ENCODE measurements at regions not wholly inside any gene's neighbourhood (a gene's known extent, or its start where the extent isn't known, plus 50 kb on each side); places are given as distances from the start of the nearest gene placed in this dataset.

GRCh38 chr5:2303431-2304100 is 420.8 kb upstream of the IRX4 start:
- H3K9me3 ChIP-seq (ENCODE audit: control insufficient read depth, low read length), result no peaks in the 10 kb centered on the region
- H3K4me3 ChIP-seq (ENCODE audit: low read length), result no peak overlapping the region
- H3K27me3 ChIP-seq (replicated peaks; ENCODE audit: control insufficient read depth, insufficient read depth, low read length), result no peaks in the 10 kb centered on the region
- no peak overlapping the region for H3K9ac ChIP-seq (ENCODE audit: low read length)
- no peak for DNase-seq (ENCODE audit: low read depth)
- no peaks in the 10 kb centered on the region for H3K36me3 ChIP-seq (ENCODE audit: control insufficient read depth, insufficient read depth, low read length, severe bottlenecking)
- no peaks in the 10 kb centered on the region for H3K4me1 ChIP-seq (ENCODE audit: control insufficient read depth, insufficient read depth, low read length)

GRCh38 chr5:2302169-2302568 is 419.4 kb upstream of the IRX4 start:
- no peak overlapping the region for H3K4me3 ChIP-seq (ENCODE audit: low read length)
- H3K9me3 ChIP-seq (ENCODE audit: control insufficient read depth, low read length), result no peaks in the 10 kb centered on the region
- no peak for DNase-seq (ENCODE audit: low read depth)
- no peak overlapping the region for H3K9ac ChIP-seq (ENCODE audit: low read length)
- H3K4me1 ChIP-seq (ENCODE audit: control insufficient read depth, insufficient read depth, low read length), result no peaks in the 10 kb centered on the region
- H3K27me3 ChIP-seq (replicated peaks; ENCODE audit: control insufficient read depth, insufficient read depth, low read length), result no peaks in the 10 kb centered on the region
- H3K36me3 ChIP-seq (ENCODE audit: control insufficient read depth, insufficient read depth, low read length, severe bottlenecking), result no peaks in the 10 kb centered on the region

GRCh38 chr5:2300861-2301574 is 418.3 kb upstream of the IRX4 start:
- no peak overlapping the region for H3K4me3 ChIP-seq (ENCODE audit: low read length)
- no peak overlapping the region for H3K9ac ChIP-seq (ENCODE audit: low read length)
- H3K27me3 ChIP-seq (replicated peaks; ENCODE audit: control insufficient read depth, insufficient read depth, low read length), result no peaks in the 10 kb centered on the region
- no peaks in the 10 kb centered on the region for H3K9me3 ChIP-seq (ENCODE audit: control insufficient read depth, low read length)
- no peaks in the 10 kb centered on the region for H3K36me3 ChIP-seq (ENCODE audit: control insufficient read depth, insufficient read depth, low read length, severe bottlenecking)
- no peak for DNase-seq (ENCODE audit: low read depth)
- H3K4me1 ChIP-seq (ENCODE audit: control insufficient read depth, insufficient read depth, low read length), result no peaks in the 10 kb centered on the region

GRCh38 chr5:2300421-2300820 is 417.7 kb upstream of the IRX4 start:
- Histone ChIP-seq H3K36me3 (ENCODE audit: control insufficient read depth, insufficient read depth, low read length, severe bottlenecking) (no peaks in the 10 kb centered on the region), H3K4me1 (ENCODE audit: control insufficient read depth, insufficient read depth, low read length) (no peaks in the 10 kb centered on the region), H3K9me3 (ENCODE audit: control insufficient read depth, low read length) (no peaks in the 10 kb centered on the region), H3K27me3 (replicated peaks; ENCODE audit: control insufficient read depth, insufficient read depth, low read length) (no peaks in the 10 kb centered on the region), H3K4me3 (ENCODE audit: low read length) (no peak overlapping the region), H3K9ac (ENCODE audit: low read length) (no peak overlapping the region)
- DNase-seq (ENCODE audit: low read depth), result no peak

GRCh38 chr5:2299388-2300220 is 416.9 kb upstream of the IRX4 start:
- Histone ChIP-seq H3K27me3 (replicated peaks; ENCODE audit: control insufficient read depth, insufficient read depth, low read length) (no peaks in the 10 kb centered on the region), H3K4me3 (ENCODE audit: low read length) (no peak overlapping the region), H3K4me1 (ENCODE audit: control insufficient read depth, insufficient read depth, low read length) (no peaks in the 10 kb centered on the region), H3K36me3 (ENCODE audit: control insufficient read depth, insufficient read depth, low read length, severe bottlenecking) (no peaks in the 10 kb centered on the region), H3K9ac (ENCODE audit: low read length) (no peak overlapping the region), H3K9me3 (ENCODE audit: control insufficient read depth, low read length) (no peaks in the 10 kb centered on the region)
- DNase-seq (ENCODE audit: low read depth), result no peak

- Histone ChIP-seq H3K36me3 (ENCODE audit: control insufficient read depth, insufficient read depth, low read length, severe bottlenecking) (no peaks in the 10 kb centered on the region), H3K9ac (ENCODE audit: low read length) (no peak overlapping the region), H3K9me3 (ENCODE audit: control insufficient read depth, low read length) (no peaks in the 10 kb centered on the region), H3K4me1 (ENCODE audit: control insufficient read depth, insufficient read depth, low read length) (no peaks in the 10 kb centered on the region), H3K27me3 (replicated peaks; ENCODE audit: control insufficient read depth, insufficient read depth, low read length) (no peaks in the 10 kb centered on the region), H3K4me3 (ENCODE audit: low read length) (no peak overlapping the region)
- no peak for DNase-seq (ENCODE audit: low read depth)
Observed at GRCh38 chr5:2298781-2299180, 416.1 kb upstream of the IRX4 start.

GRCh38 chr5:2297991-2298390 is 415.3 kb upstream of the IRX4 start:
- DNase-seq (ENCODE audit: low read depth), result no peak
- Histone ChIP-seq H3K4me3 (ENCODE audit: low read length) (no peak overlapping the region), H3K36me3 (ENCODE audit: control insufficient read depth, insufficient read depth, low read length, severe bottlenecking) (no peaks in the 10 kb centered on the region), H3K27me3 (replicated peaks; ENCODE audit: control insufficient read depth, insufficient read depth, low read length) (no peaks in the 10 kb centered on the region), H3K9ac (ENCODE audit: low read length) (no peak overlapping the region), H3K4me1 (ENCODE audit: control insufficient read depth, insufficient read depth, low read length) (no peaks in the 10 kb centered on the region), H3K9me3 (ENCODE audit: control insufficient read depth, low read length) (no peaks in the 10 kb centered on the region)

- Histone ChIP-seq H3K36me3 (ENCODE audit: control insufficient read depth, insufficient read depth, low read length, severe bottlenecking) (no peaks in the 10 kb centered on the region), H3K9me3 (ENCODE audit: control insufficient read depth, low read length) (no peaks in the 10 kb centered on the region), H3K9ac (ENCODE audit: low read length) (no peak overlapping the region), H3K27me3 (replicated peaks; ENCODE audit: control insufficient read depth, insufficient read depth, low read length) (no peaks in the 10 kb centered on the region), H3K4me1 (ENCODE audit: control insufficient read depth, insufficient read depth, low read length) (no peaks in the 10 kb centered on the region), H3K4me3 (ENCODE audit: low read length) (no peak overlapping the region)
- no peak for DNase-seq (ENCODE audit: low read depth)
Observed at GRCh38 chr5:2295476-2295875, 412.8 kb upstream of the IRX4 start.

GRCh38 chr5:2293906-2294305 is 411.2 kb upstream of the IRX4 start:
- H3K4me1 ChIP-seq (ENCODE audit: control insufficient read depth, insufficient read depth, low read length), result no peaks in the 10 kb centered on the region
- no peaks in the 10 kb centered on the region for H3K9me3 ChIP-seq (ENCODE audit: control insufficient read depth, low read length)
- DNase-seq (ENCODE audit: low read depth), result no peak
- H3K36me3 ChIP-seq (ENCODE audit: control insufficient read depth, insufficient read depth, low read length, severe bottlenecking), result no peaks in the 10 kb centered on the region
- H3K27me3 ChIP-seq (replicated peaks; ENCODE audit: control insufficient read depth, insufficient read depth, low read length), result no peaks in the 10 kb centered on the region
- no peak overlapping the region for H3K9ac ChIP-seq (ENCODE audit: low read length)
- H3K4me3 ChIP-seq (ENCODE audit: low read length), result no peak overlapping the region

GRCh38 chr5:2291146-2291840 is 408.6 kb upstream of the IRX4 start:
- no peaks in the 10 kb centered on the region for H3K4me1 ChIP-seq (ENCODE audit: control insufficient read depth, insufficient read depth, low read length)
- H3K9me3 ChIP-seq (ENCODE audit: control insufficient read depth, low read length), result no peaks in the 10 kb centered on the region
- no peak for DNase-seq (ENCODE audit: low read depth)
- H3K36me3 ChIP-seq (ENCODE audit: control insufficient read depth, insufficient read depth, low read length, severe bottlenecking), result no peaks in the 10 kb centered on the region
- H3K27me3 ChIP-seq (replicated peaks; ENCODE audit: control insufficient read depth, insufficient read depth, low read length), result no peaks in the 10 kb centered on the region
- no peak overlapping the region for H3K9ac ChIP-seq (ENCODE audit: low read length)
- H3K4me3 ChIP-seq (ENCODE audit: low read length), result no peak overlapping the region

- Histone ChIP-seq H3K36me3 (ENCODE audit: control insufficient read depth, insufficient read depth, low read length, severe bottlenecking) (no peaks in the 10 kb centered on the region), H3K4me1 (ENCODE audit: control insufficient read depth, insufficient read depth, low read length) (no peaks in the 10 kb centered on the region), H3K9me3 (ENCODE audit: control insufficient read depth, low read length) (no peaks in the 10 kb centered on the region), H3K9ac (ENCODE audit: low read length) (no peak overlapping the region), H3K4me3 (ENCODE audit: low read length) (no peak overlapping the region), H3K27me3 (replicated peaks; ENCODE audit: control insufficient read depth, insufficient read depth, low read length) (no peaks in the 10 kb centered on the region)
- DNase-seq (ENCODE audit: low read depth), result no peak
Observed at GRCh38 chr5:2289380-2289779, 406.7 kb upstream of the IRX4 start.

Measured in adipocyte (in vitro differentiated cells).